ENCODE measurements at regions not wholly inside any gene's neighbourhood (a gene's known extent, or its start where the extent isn't known, plus 50 kb on each side); places are given as distances from the start of the nearest gene placed in this dataset.

DNA sequence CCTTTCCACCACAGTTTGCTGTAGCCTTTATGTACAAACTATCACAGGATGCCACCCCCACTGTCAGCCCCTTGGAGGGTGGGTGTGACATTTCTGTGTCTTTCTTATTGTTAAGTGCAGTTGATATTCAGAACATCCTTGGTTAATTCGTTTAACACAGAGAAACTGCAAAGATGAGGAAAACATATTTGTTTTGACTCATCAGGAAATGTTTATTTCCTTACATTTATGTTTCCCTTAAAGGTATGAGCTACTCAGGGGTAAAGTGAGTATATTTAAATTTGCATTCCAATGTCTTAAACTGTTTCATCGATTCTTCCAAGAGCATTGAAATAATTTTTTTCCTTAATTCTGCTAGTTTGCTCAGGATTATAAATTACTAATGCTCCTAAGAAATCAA is 243.4 kb downstream of the RDH14 start:
- TF ChIP-seq, protein P1, sequence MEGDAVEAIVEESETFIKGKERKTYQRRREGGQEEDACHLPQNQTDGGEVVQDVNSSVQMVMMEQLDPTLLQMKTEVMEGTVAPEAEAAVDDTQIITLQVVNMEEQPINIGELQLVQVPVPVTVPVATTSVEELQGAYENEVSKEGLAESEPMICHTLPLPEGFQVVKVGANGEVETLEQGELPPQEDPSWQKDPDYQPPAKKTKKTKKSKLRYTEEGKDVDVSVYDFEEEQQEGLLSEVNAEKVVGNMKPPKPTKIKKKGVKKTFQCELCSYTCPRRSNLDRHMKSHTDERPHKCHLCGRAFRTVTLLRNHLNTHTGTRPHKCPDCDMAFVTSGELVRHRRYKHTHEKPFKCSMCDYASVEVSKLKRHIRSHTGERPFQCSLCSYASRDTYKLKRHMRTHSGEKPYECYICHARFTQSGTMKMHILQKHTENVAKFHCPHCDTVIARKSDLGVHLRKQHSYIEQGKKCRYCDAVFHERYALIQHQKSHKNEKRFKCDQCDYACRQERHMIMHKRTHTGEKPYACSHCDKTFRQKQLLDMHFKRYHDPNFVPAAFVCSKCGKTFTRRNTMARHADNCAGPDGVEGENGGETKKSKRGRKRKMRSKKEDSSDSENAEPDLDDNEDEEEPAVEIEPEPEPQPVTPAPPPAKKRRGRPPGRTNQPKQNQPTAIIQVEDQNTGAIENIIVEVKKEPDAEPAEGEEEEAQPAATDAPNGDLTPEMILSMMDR (IDR thresholded peaks at IDR 0.05) = no peak
- no peak for TF ChIP-seq POLR2A (IDR thresholded peaks at IDR 0.05)
